Tibial nerve (tissue), 4 donors: ENCODE measurements at regions not wholly inside any gene's neighbourhood (a gene's known extent, or its start where the extent isn't known, plus 50 kb on each side); places are given as distances from the start of the nearest gene placed in this dataset.

Experiments
- DNase-seq, 2 donors: peaks; one replicate each; pipeline ENCODE4 v3.0.0-alpha.2; 2019; ENCODE audit warnings: low spot score in 2 of 2
- H3K27ac ChIP-seq, 4 donors: fragments of 200-600 bp; sonication (generic) in 3 of 4; one replicate each; pipeline ENCODE4 v1.5.1; 2017 to 2019; ENCODE audit warnings: mild to moderate bottlenecking in 1 of 4
- H3K27me3 ChIP-seq, 2 donors: fragments of 200-600 bp; sonication (generic) in 1 of 2; one replicate each; pipeline versions ENCODE4 v1.5.1 to v1.6.0; 2017 to 2019
- H3K36me3 ChIP-seq, 3 donors: fragments of 200-600 bp; sonication (generic); one replicate each; pipeline ENCODE4 v1.5.1; 2018 to 2019
- H3K4me1 ChIP-seq, 4 donors: fragments of 200-600 bp; sonication (generic) in 3 of 4; one replicate each; pipeline ENCODE4 v1.5.1; 2017 to 2019
- H3K4me3 ChIP-seq, 4 donors: fragments of 200-600 bp; sonication (generic) in 3 of 4; one replicate each; pipeline ENCODE4 v1.5.1; 2017 to 2019; ENCODE audit warnings: mild to moderate bottlenecking in 1 of 4, moderate library complexity in 1 of 4
- H3K9me3 ChIP-seq, 4 donors: fragments of 200-600 bp; sonication (generic) in 3 of 4; one replicate each; pipeline ENCODE4 v1.5.1; 2017 to 2019
- CTCF ChIP-seq, 5 experiments: fragments of 200-600 bp in 3 of 5; fragments of 450-650 bp in 2 of 5; sonication (generic) in 3 of 5; IDR thresholded peaks; one replicate each; pipeline ENCODE4 v1.5.1; 2016 to 2019; ENCODE audit warnings: antibody characterized with exemption in 5 of 5, mild to moderate bottlenecking in 3 of 5, moderate library complexity in 2 of 5
- EP300 ChIP-seq, 2 donors: sonication (generic); formaldehyde crosslinking; IDR thresholded peaks; one replicate each; pipeline ENCODE4 v1.6.1; 2017; ENCODE audit warnings: antibody characterized with exemption in 2 of 2, mild to moderate bottlenecking in 1 of 2
- POLR2A ChIP-seq, 2 donors: fragments of 450-650 bp; IDR thresholded peaks; one replicate each; pipeline ENCODE4 v1.6.1; 2017; ENCODE audit warnings: antibody characterized with exemption in 2 of 2, mild to moderate bottlenecking in 2 of 2, moderate library complexity in 2 of 2
- WGBS, 2 donors: methylation state at CpG; one replicate each; pipeline ENCODE4 v1.1.5; 2018; 5-methylcytosine and 5-hydroxymethylcytosine counted together

GRCh38 chr2:144598906-144599305, 79.0 kb upstream of the ZEB2 start:
- Histone ChIP-seq H3K27ac (no peak overlapping the region), H3K4me3 (no peak overlapping the region), H3K27me3 (no peaks in the 10 kb centered on the region), H3K4me1 (peaks cover 0 to 11% (median 3%) of the 10 kb centered on the region in 4 donors), H3K9me3 (no peaks in the 10 kb centered on the region), H3K36me3 (no peaks in the 10 kb centered on the region)
- 71 to 74% methylated on average over 5 of the region's 5 CpGs for whole genome bisulfite sequencing, 2 donors
- no peak for TF ChIP-seq CTCF (IDR thresholded peaks at IDR 0.05)
- no peak for DNase-seq

- Histone ChIP-seq H3K9me3 (no peaks in the 10 kb centered on the region), H3K4me3 (no peak overlapping the region), H3K4me1 (peaks cover 0 to 11% (median 3%) of the 10 kb centered on the region in 4 donors), H3K27me3 (no peaks in the 10 kb centered on the region), H3K36me3 (no peaks in the 10 kb centered on the region), H3K27ac (no peak overlapping the region)
- 80 to 81% methylated on average over 6 of the region's 6 CpGs for WGBS, 2 donors
- TF ChIP-seq EP300 (IDR thresholded peaks at IDR 0.05) (no peak), CTCF (IDR thresholded peaks at IDR 0.05) (no peak), POLR2A (IDR thresholded peaks at IDR 0.05) (no peak)
- no peak for DNase-seq
These were observed 78.1 kb upstream of the ZEB2 start for GRCh38 chr2:144597894-144598593.

GRCh38 chr2:144597388-144597787, 77.5 kb upstream of the ZEB2 start:
- Histone ChIP-seq H3K27ac (no peak overlapping the region), H3K4me1 (peaks cover 0 to 15% (median 6%) of the 10 kb centered on the region in 4 donors), H3K36me3 (no peaks in the 10 kb centered on the region), H3K9me3 (no peaks in the 10 kb centered on the region), H3K27me3 (no peaks in the 10 kb centered on the region), H3K4me3 (no peak overlapping the region)
- no peak for DNase-seq
- TF ChIP-seq EP300 (IDR thresholded peaks at IDR 0.05) (no peak), CTCF (IDR thresholded peaks at IDR 0.05) (no peak), POLR2A (IDR thresholded peaks at IDR 0.05) (no peak)
- 71 to 73% methylated on average over 4 of the region's 4 CpGs for WGBS, 2 donors

- Histone ChIP-seq H3K4me1 (peaks cover 0 to 15% (median 6%) of the 10 kb centered on the region in 4 donors), H3K9me3 (no peaks in the 10 kb centered on the region), H3K36me3 (no peaks in the 10 kb centered on the region), H3K4me3 (no peak overlapping the region), H3K27me3 (no peaks in the 10 kb centered on the region), H3K27ac (peak overlapping the region in 2 of 4 donors; percentile 11 to 57)
- DNase-seq = no peak
- WGBS, 2 donors = 33% methylated on average over 9 of the region's 9 CpGs
- no peak for TF ChIP-seq EP300 (IDR thresholded peaks at IDR 0.05)
- no peak for TF ChIP-seq POLR2A (IDR thresholded peaks at IDR 0.05)
- TF ChIP-seq CTCF (IDR thresholded peaks at IDR 0.05) = no peak
These were observed 76.4 kb upstream of the ZEB2 start for GRCh38 chr2:144596073-144596871.

- DNase-seq = no peak
- no peaks in the 10 kb centered on the region for H3K27me3 ChIP-seq
- H3K4me1 ChIP-seq = peaks cover 0 to 15% (median 6%) of the 10 kb centered on the region in 4 donors
- no peaks in the 10 kb centered on the region for H3K36me3 ChIP-seq
- no peaks in the 10 kb centered on the region for H3K9me3 ChIP-seq
- TF ChIP-seq CTCF (IDR thresholded peaks at IDR 0.05) (no peak), EP300 (IDR thresholded peaks at IDR 0.05) (no peak), POLR2A (IDR thresholded peaks at IDR 0.05) (no peak)
- no peak overlapping the region for H3K4me3 ChIP-seq
- H3K27ac ChIP-seq = peak overlapping the region in 1 of 4 donors; percentile 57
- 80% methylated on average over 4 of the region's 4 CpGs for WGBS, 2 donors
These were observed 75.8 kb upstream of the ZEB2 start for GRCh38 chr2:144595686-144596072.
